Stimulated activated naive CD8-positive, alpha-beta T cell treated with anti-CD3 and anti-CD28 coated beads, Interleukin-15, Interleukin-2, amounts not matched to agents 100 U/mL and 50 U/mL, for 24 hours (primary cell): ENCODE measurements at regions not wholly inside any gene's neighbourhood (a gene's known extent, or its start where the extent isn't known, plus 50 kb on each side); places are given as distances from the start of the nearest gene placed in this dataset.

Experiments
- ATAC-seq: fragments of 150-1000 bp; cut with Tn5 transposase; one replicate; pipeline ENCODE4 v1.10.0; 2021
- DNase-seq: peaks from one replicate; pipeline ENCODE4 v3.0.0; 2021

DNA sequence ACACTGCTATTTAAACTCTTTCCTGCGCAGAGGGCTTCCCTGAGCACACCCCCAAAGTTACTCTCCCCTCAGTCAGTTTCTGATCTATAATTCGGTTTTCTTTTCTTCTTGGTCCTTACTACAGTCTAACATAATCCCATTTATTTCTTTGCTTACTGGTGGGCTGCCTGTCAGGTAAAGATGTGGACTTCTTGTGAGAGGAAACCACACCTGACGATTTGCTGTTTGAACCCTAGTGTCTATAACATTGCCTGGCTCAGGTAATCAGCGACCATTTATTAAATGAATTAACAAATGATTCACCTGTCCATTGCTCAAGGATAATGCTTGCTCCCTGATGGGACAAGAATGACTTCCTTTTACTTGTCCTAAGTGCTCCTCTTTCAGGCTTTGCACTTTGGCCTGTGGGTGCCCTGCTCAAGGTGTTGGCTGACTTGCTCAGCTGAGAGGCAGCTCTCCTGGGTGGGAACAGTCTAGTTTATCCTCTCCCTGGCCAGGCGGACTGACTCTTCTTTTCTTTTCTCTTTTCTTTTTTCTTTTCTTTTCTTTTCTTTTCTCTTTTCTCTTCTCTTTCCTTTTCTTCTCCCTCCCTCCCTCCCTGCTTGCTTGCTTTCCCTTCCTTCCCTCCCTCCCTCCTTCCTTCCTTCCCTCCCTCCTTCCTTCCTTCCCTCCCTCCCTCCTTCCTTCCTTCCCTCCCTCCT is 233.1 kb downstream of the BCAS1 start:
- ATAC-seq, result no peak
- DNase-seq, result no peak

DNA sequence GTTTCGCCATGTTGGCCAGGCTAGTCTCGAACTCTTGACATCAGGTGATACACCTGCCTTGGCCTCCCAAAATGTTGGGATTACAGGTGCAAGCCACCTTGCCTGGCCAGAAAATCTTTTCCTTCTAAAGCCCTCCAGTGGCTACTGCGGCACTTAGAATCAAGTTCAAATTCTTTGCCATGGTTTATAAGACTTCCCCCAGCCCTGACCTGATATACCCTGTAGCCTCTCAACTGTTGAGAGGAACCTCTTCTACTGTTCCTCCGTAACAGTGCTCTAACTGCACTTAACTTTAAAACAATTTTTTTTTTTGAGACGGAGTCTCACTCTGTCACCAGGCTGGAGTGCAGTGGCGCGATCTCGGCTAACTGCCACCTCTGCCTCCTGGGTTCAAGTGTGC is 235.6 kb downstream of the BCAS1 start:
- ATAC-seq, result no peak

DNA sequence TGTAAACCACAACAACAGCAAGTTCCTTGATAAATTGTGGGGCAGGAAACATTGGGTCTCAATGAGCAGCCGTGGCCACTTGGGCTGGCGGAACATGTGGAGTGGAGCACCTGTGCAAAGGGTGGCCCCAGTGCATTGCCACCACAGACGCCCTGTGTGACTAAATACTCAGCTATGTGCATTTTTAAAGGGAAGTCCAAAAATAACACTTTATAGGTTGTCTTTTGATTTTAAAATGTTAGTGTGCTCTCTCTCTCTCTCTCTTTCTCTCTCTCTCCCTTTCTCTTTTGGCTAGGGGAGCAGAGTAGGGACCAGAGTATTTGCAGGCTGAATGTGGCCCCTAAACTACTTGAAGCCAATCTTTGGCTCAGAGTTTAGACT is 236.3 kb downstream of the BCAS1 start:
- no peak for ATAC-seq
- DNase-seq, result no peak

More for the DNA sequence above, 235.6 kb downstream of the BCAS1 start:
- no peak for DNase-seq

DNA sequence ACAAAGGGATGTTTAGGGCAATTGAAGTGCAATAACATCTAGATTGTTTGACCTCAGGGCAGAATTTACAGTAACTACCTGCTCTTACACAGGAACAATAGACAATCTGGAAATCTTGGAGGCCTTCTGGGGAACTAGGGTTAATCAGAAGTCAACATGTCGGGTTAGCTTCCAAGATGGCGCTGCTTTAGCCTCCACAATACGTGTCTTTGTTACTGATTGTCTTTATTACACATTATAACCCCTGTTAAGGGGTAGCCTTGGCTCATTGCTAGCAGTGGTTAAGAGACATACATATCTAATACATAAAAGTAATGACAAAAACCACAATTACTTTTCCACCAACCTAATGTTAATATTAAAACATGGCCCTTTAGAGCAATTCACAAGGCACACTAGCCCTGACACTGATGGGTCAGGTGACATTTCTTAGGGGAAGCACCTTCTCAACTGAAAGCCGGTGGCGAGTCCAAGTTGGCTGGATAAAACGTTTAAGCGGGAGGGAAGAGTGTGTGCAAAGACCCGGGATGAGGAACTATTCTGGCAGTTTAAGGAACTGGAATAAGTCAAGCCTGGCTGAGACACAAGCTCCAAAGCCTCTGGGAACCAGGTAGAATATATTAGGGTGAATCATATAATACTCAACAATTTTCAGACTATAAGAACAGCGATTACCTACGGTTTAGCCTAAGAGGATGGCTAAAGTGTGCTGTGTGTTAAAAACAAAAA is 236.9 kb downstream of the BCAS1 start:
- ATAC-seq (no peak), DNase-seq (no peak)

DNA sequence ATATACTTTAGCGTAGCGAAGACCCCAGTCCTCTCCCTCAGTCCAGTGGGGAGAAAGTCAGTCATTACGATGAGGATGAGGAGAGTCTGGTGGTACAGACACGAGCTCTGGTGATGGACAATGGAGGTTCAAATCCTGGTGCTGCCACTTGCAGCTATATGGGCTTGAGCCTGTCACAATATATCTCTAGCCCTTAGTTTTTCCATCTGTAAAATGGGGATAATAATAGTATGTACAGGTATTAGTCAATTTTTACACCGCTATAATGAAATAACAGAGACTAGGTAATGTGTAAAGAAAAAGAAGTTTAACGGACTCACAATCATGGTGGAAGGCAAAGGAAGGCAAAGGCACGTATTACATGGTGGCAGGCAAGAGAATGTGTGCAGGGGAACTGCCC is 237.9 kb downstream of the BCAS1 start:
- ATAC-seq, result no peak
- DNase-seq, result no peak

DNA sequence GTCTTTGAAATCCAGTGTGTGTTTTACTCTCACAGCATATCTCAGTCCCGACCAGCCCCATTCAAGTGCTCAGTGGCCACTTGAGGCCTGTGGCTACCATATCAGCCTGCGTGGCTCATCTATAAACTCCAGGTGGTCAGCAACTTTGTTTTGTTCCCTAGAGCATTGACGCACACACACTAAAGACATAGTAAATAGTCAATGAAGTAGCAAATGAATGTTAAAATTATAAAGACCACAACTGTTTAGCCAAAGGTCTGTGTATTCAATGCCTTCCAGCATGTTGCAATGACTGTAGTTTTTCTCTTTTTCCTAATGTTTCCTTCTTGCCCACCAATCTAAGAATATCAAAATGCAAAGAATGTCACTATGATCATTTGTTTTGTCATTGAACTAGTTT is 238.2 kb upstream of the ZNF217 start:
- ATAC-seq (no peak), DNase-seq (no peak)

DNA sequence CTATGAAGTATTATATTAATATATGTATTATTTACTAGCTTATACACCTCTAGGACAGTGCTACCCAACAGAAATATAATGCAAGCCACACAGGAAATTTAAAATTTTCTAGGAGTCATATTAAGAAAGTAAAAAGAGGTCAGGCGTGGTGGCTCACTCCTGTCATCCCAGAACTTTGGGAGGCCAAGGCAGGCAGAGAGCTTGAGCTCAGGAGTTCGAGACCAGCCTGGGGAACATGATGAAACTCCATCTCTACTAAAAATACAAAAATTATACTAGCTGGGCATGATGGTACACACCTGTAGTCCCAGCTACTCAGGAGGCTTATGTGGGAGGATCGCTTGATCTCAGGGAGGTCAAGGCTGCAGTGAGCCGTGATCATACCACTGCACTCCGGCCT is 237.6 kb upstream of the ZNF217 start:
- DNase-seq (no peak), ATAC-seq (no peak)

DNA sequence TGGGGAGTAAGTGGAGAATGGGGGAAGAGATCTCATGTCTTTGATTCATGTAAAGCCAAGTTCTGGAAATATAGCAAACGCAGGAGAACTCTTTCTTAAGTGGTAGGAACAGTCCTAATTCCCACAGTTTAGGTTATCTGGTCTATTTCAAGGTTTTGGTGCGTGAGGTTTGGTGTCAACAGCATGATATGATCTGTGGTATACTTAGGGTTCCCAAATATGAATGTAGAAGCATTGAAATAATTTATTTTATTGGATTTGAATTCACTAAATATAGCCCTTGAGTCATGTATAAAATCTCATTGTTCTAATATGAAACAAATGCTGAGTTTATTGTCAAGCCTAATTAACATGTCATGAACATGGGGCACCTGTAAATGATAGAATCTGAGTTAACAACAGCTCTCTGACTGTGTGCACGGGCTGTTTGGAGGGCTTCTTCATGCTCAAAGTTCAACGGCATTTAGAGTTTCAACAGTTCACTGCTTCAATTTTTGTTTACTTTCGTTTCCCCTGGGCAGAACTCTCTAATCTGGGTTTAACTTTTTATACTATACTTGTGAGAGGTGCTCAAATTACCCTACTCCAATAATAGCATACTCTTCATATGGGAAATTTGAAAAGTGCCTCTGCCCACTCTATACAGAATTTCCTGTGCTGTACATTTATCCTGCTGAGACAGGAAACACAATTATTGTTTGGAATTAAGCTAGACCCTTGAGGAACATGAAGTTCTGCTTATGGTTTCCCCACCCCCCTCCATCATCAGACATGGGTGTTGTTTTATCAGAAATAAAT is 236.3 kb upstream of the ZNF217 start:
- no peak for DNase-seq
- no peak for ATAC-seq

DNA sequence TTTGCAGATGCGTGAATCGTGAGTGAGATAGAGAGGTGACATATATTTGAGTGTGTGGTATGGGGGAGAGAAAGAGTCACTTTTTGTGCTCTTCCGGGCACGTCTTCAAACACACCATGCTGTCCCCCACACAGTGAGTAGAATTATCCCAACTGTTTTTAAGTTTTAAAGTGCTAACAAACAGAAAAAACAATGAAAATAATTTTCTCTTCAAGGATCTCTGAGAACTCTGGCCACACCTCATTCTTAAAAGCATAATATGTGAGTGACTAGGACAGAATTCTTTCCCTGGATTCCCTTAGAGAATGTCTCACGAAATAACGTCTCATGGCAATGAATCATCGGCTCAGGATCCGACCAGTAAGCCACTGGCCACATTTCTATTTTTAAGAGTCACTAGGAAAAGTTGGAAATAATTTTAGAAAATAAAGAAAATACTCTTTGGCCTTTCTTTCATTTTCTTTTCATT is 235.7 kb upstream of the ZNF217 start:
- DNase-seq, result no peak
- ATAC-seq, result peak; percentile 87

DNA sequence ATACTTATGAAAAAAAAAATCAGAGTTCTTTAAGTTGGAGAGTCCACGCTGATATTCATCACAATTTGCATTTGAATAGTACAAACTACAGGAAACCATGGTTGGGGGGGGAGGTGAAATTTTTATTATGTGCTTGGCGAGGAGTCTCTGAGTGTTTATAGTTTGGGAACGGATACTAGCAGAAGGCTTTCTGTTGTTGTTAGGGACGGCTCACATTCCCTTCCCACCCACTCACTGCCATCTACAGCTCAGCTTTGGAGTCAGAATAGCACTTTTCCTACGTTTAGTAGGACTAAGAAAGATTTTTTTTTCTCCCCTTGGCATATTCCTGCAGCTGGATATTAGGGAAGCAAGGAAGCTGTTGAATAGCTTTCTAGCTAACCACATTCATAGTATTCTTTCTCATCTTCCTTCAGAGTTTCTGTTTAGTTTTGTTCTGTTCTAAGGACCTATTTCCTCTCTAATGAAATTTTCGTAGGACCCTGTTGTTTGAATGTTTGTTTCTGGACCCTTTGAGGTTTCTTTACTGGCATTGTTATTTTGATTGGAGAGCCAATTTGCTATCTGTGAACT is 235.1 kb upstream of the ZNF217 start:
- no peak for ATAC-seq
- no peak for DNase-seq

DNA sequence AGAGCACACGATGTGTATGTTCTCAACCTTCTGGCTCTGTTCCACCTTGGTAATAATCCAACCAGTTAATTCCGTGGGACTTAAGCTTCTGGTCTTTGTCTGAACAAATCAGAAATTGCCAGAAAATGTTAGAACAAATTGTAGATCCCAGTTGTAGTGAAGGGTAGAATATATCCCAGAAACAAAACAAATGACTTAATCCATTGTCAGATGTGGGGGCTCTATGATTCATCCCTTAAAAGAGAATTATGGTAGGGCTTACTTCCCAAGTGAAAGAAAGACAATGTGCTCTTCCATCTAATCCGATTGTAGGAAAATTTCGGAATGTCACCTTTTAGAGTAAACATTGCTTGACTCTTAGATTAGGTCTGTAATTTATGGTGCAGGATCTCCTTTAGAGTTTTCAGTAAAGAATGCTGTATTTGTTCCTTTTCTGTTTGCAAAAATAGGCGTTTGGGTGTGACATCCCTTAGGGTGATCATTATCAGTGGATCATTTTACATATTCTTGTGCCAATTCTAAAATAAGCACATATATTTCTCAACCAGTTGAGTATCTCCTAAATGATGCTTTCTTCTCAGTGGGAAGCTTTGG is 234.5 kb upstream of the ZNF217 start:
- ATAC-seq (no peak), DNase-seq (no peak)

DNA sequence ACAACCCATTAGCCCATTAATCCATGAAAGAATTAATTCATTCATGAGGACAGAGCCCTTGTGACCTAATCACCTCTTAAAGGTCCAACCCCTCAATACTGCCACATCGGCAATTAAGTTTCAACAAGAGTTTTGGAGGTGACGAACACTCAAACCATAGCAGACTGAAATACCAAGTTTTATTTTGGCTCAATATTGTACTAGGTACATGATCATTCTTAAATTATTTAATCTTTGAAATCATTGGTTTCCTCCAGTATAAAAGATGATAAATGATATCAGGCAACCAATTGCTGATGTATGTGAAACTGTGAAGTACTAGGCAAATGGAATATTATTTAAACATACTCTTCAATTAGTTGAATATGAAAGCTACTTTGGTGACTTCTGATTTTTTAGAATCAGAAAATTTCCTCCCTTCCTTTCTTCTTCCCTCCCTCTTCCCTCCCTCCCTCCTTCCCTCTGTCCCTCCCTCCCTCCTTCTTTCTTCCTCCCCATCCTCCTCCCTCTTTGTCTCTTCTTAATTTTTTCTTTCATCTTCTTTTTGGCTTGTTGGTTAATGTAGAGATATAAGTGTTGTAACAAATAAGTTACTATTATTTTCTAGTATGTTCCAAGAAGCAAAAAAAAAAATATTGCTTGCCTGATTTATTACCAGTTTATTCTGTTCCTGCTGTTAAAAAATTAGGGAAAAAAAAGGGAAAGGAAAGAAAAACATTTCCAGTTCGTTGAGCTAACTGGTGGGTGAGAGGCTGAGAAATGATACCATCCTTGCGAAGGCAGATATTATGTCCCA is 233.9 kb upstream of the ZNF217 start:
- ATAC-seq, result no peak
- no peak for DNase-seq

DNA sequence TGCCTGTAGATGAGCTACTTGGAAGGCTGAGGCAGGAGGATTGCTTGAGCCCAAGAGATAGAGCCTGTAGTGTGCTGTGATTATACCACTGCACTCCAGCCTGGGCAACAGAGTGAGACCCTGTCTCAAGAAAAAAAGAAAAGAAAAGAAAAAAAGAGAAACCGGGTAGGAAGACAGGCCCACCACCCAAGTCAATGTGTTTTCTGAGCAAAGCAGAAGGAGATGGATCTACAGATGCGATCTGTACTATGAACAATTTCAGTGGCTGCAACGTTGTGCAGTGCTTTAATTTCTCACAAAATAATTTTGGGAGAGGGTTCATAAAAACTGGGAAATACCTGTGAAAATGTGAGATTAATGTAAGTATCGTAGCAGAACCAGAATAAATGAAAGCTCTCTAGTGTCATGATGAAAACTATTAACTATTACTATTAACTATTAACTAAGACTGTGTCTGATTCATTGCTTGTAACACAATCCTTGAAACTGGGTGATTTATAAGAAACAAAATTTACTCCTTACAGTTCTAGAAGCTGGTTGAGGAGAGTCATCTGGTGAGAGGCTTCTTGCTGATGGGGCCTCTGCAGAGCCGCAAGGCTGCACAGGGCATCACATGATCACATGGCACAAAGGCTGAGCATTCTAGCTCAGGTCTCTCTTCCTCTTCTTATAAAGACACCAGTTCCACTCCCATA is 233.1 kb upstream of the ZNF217 start:
- DNase-seq (no peak), ATAC-seq (no peak)

DNA sequence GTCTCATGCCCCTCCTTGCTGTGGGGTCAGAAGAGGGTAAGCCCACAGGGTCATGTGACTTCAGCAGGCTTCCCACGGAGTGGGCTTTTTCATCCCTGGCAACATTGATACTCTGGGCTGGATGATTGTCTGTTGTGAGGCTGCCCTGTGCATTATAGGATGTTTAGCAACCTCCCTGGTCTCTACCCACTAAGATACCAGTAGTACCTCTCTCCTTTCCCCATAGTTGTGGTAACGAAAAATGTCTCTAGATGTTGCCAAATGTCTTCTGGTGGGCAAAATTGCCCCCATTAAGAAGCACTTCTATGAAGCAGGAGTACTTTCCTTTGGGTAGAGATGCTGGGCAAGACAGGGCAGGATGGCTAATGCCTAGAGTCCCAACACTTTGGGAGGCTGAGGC is 232.5 kb upstream of the ZNF217 start:
- DNase-seq, result no peak
- ATAC-seq, result no peak

DNA sequence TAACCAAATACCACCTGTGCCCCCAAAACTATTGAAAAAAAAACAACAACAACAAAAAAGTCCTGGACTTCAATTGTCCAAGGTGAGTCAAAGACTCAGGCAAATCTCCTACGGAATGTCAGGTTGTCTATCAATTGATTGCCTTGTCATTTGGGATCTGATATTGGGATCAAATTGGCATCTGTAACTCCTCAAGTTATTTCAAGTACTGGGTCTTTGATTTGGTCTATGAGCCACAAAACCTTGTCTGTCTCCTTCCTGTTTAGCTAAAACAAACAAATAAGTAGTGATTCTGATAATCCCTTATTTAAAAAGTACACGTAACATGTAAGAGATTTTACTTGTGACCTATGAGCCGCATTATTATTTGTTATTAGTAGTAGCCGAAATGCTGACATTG is 231.6 kb upstream of the ZNF217 start:
- ATAC-seq, result no peak
- no peak for DNase-seq

DNA sequence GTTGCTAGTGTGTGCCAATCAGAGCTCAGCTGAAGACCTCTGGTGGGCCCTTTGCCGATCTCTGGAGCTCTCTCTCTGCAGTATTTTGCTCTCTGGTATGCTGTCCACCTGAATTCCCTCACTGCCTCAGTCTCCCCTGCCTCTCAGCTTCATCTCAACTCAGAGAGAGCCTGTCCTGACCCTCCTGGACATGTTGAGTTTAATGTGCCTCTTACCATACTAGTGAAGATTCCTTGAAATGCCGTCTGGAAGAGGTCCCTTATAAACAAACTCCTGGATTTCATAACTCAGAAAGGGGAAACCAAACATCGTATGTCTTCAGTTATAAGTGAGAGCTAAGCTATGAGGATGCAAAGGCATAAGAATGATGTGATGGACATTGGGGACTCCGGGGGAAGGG is 231.1 kb upstream of the ZNF217 start:
- ATAC-seq (no peak), DNase-seq (no peak)

DNA sequence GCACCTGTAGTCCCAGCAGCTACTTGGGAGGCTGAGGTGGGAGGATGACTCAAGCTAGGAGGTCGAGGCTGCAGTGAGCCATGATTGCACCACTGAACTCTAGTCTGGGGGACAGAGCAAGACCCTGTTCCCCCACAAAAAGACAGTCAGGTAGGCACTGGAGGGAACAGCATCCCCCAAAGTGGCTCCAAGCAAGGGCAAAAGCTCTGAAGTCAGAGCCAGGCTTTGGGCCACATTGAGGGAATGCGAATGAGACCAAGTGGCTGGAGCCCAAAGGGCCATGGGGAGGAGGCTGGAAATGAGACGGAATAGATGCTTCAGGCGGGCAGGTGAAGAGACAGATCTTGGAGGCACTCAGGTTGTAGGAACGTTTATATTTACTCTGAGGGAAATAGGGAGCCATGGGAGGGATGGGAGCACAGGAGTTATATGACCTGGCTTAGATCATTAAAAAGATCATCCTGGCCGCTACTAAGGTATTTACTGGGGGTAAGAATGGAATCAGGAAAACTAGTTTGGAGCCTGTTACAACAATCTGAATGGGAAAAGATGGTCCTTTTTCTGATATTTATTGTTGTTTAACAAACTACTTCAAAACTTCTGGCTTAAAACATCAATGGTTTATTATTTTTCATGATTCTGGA is 229.6 kb upstream of the ZNF217 start:
- ATAC-seq (no peak), DNase-seq (no peak)

DNA sequence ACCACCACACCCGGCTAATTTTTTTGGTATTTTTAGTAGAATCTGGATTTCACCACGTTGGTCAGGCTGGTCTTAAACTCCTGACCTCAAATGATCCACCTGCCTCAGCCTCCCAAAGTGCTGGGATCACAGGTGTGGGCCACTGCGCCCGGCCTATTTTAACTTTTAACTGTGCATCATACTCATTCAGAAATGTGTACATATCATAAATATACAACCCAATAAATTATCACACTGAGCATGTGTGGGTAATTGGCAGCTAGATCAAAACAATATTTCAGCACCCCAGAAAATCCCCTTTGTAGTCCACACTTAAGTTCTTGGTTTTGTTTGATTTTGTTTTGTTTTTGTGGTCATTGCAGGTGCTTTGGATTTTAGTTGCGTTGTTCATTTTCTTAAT is 228.9 kb upstream of the ZNF217 start:
- ATAC-seq (no peak), DNase-seq (no peak)

DNA sequence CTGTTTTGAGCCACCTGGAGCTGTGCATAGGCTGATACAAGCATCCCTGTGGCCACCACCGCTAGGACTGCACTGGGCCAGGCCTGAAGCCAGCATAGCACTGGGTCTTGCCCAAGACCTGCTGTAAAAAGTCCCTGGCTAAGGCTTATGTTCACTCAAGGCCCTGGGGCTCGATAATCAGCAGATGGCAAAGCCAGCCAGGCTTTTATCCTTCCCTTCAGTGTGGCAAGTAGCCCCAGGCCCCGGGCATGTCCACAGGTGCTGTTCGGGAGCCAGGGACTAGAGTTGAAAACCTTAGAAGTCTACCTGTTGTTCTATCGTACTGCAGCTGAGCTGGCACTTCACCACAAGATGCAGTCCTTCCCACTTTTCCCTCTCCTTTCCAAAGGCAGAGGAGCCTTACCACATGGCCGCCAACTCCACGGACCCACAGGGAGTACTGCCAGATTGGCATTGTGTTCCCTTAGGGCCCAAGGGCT is 226.4 kb upstream of the ZNF217 start:
- ATAC-seq, result no peak
- no peak for DNase-seq

DNA sequence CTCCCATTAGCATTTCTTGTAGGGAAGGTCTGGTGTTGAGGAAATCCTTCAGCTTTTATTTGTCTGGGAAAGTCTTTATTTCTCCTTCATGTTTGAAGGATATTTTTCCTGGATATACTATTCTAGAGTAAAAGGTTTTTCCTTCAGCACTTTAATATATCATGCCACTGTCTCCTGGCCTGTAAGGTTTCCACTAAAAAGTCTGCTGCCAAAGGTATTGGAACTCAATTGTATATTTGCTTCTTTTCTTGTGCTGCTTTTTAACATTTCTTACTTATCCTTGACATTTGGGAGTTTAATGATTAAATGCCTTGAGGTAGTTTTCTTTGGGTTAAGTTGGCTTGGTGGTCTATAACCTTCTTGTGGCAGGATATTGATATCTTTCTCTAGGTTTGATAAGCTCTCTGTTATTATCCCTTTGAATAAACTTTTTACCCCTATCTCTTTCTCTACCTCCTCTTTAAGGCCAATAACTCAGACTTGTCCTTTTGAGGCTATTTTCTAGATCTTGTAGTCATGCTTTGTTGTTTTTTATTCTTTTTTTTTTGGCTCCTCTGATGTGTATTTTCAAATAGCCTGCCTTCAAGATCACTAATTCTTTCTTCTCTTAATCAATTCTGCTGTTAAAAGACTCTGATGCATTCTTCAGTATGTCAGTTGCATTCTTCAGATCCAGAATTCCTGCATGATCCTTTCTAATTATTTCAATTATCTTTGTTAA is 225.0 kb upstream of the ZNF217 start:
- no peak for ATAC-seq
- DNase-seq, result no peak
